ENCODE measurements at regions not wholly inside any gene's neighbourhood (a gene's known extent, or its start where the extent isn't known, plus 50 kb on each side); places are given as distances from the start of the nearest gene placed in this dataset.

DNA sequence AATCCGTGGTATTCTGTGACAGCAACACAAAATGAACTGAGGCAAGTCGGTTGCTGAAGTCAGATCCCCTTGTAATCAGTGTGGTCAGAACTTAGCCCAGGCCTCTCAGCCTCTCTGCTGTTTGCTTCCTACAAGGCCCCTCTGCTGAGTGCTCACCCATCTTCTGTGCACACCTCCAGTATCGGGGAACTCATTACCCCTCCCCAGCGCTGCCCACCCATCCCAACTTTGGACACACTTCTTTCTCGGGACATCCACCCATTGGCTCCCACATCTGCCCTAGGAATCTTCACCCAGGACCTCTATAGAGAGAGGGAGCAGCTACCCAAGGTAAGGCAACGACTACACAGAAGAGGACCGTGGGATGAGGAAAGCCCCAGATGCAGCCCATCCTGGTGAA is 217.5 kb downstream of the MATN1 start:
- no peak for TF ChIP-seq EZH2 (IDR thresholded peaks at IDR 0.05; ENCODE audit: insufficient read depth, low read length)
- TF ChIP-seq, protein P1, sequence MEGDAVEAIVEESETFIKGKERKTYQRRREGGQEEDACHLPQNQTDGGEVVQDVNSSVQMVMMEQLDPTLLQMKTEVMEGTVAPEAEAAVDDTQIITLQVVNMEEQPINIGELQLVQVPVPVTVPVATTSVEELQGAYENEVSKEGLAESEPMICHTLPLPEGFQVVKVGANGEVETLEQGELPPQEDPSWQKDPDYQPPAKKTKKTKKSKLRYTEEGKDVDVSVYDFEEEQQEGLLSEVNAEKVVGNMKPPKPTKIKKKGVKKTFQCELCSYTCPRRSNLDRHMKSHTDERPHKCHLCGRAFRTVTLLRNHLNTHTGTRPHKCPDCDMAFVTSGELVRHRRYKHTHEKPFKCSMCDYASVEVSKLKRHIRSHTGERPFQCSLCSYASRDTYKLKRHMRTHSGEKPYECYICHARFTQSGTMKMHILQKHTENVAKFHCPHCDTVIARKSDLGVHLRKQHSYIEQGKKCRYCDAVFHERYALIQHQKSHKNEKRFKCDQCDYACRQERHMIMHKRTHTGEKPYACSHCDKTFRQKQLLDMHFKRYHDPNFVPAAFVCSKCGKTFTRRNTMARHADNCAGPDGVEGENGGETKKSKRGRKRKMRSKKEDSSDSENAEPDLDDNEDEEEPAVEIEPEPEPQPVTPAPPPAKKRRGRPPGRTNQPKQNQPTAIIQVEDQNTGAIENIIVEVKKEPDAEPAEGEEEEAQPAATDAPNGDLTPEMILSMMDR (IDR thresholded peaks at IDR 0.05; ENCODE audit: insufficient read depth, low read depth, low read length) = no peak
